BJ (cell line): ENCODE measurements at regions not wholly inside any gene's neighbourhood (a gene's known extent, or its start where the extent isn't known, plus 50 kb on each side); places are given as distances from the start of the nearest gene placed in this dataset.
"Not testable (repeated sequence)": the region's sequence is repeated elsewhere in the genome, so short reads cannot be mapped to it uniquely, and the experiment has no call there.

ENCODE experiments used
- CTCF ChIA-PET: fragments of 350-600 bp; formaldehyde crosslinking; extraction: SDS; loops from one replicate; lab custom pipeline; 2021; ENCODE audit warnings: antibody characterized with exemption, inconsistent platforms; lab: Yijun Ruan, JAX
- POLR2A ChIA-PET: fragments of 300-600 bp; sonication (Branson Sonifier 250); formaldehyde crosslinking; extraction: SDS; loops from one replicate; lab custom pipeline; 2021; ENCODE audit warnings: antibody characterized with exemption; lab: Charles Lee
- DNase-seq: peaks from one replicate; pipeline ENCODE4 v3.0.0-alpha.2; 2011; ENCODE audit warnings: low read depth
- H3K27me3 ChIP-seq: 2 replicates; pipeline ENCODE4 v1.6.0; 2011; ENCODE audit warnings: low read length; ENCODE audit not compliant: control insufficient read depth, insufficient read depth
- H3K36me3 ChIP-seq: 2 replicates; pipeline ENCODE4 v1.5.1; 2011; ENCODE audit warnings: low read length; ENCODE audit not compliant: control insufficient read depth, insufficient read depth
- H3K4me3 ChIP-seq: 2 replicates; pipeline ENCODE4 v1.5.1; 2011; ENCODE audit warnings: low read depth, mild to moderate bottlenecking, control low read depth, low read length
- CTCF ChIP-seq: IDR thresholded peaks from 2 replicates; pipeline ENCODE4 v1.5.1; 2011; ENCODE audit warnings: low read depth, mild to moderate bottlenecking, control low read depth, inconsistent platforms, low read length, moderate library complexity; ENCODE audit not compliant: insufficient read depth

- DNase-seq, result no peak
- CTCF ChIA-PET, result interaction anchor here (0.7 to 1.2 kb wide), 3 partner anchors 18 to 46 kb away, joined by 3 to 4 read pairs (median 3); no protein-coding TSS in a partner anchor
- POLR2A ChIA-PET, result no interaction called here
- H3K27me3 ChIP-seq, result no peaks in the 10 kb centered on the region
- no peak for TF ChIP-seq CTCF
- no peaks in the 10 kb centered on the region for H3K36me3 ChIP-seq
- no peak overlapping the region for H3K4me3 ChIP-seq
Measured at GRCh38 chr11:27230192-27230572, 132.8 kb downstream of the CCDC34 start.

GRCh38 chr11:27229511-27230191 lies 133.4 kb downstream of the CCDC34 start:
- no peaks in the 10 kb centered on the region for H3K27me3 ChIP-seq
- ChIA-PET POLR2A (no interaction called here), CTCF (interaction anchor here (0.7 to 1.2 kb wide), 3 partner anchors 17 to 46 kb away, joined by 3 to 4 read pairs (median 3); no protein-coding TSS in a partner anchor)
- DNase-seq, result peak; percentile 31
- no peaks in the 10 kb centered on the region for H3K36me3 ChIP-seq
- no peak overlapping the region for H3K4me3 ChIP-seq
- TF ChIP-seq CTCF, result no peak

GRCh38 chr11:27228906-27229290 lies 134.1 kb downstream of the CCDC34 start:
- ChIA-PET POLR2A (no interaction called here), CTCF (interaction anchor here (0.6 to 1.3 kb wide), 4 partner anchors 23 to 1752 kb away, joined by 3 to 5 read pairs (median 4); no protein-coding TSS in a partner anchor)
- Histone ChIP-seq H3K36me3 (no peaks in the 10 kb centered on the region), H3K4me3 (no peak overlapping the region), H3K27me3 (no peaks in the 10 kb centered on the region)
- no peak for DNase-seq
- TF ChIP-seq CTCF, result no peak

- Histone ChIP-seq H3K4me3 (no peak overlapping the region), H3K36me3 (no peaks in the 10 kb centered on the region), H3K27me3 (no peaks in the 10 kb centered on the region)
- TF ChIP-seq CTCF, result no peak
- ChIA-PET POLR2A (no interaction called here), CTCF (interaction anchor here (0.6 to 1.3 kb wide), 5 partner anchors 11 to 1753 kb away, joined by 3 to 5 read pairs (median 4); no protein-coding TSS in a partner anchor)
- DNase-seq, result no peak
Measured at GRCh38 chr11:27228232-27228905, 134.6 kb downstream of the CCDC34 start.

GRCh38 chr11:27227736-27228135 lies 135.3 kb downstream of the CCDC34 start:
- CTCF ChIA-PET, result interaction anchor here (0.9 kb wide), 1 partner anchor 11 kb away, joined by 3 read pairs; no protein-coding TSS in a partner anchor

GRCh38 chr11:27219487-27220039 lies 143.5 kb downstream of the CCDC34 start:
- CTCF ChIA-PET, result not testable (repeated sequence)

More at GRCh38 chr11:27227736-27228135, 135.3 kb downstream of the CCDC34 start:
- Histone ChIP-seq H3K27me3 (no peaks in the 10 kb centered on the region), H3K36me3 (no peaks in the 10 kb centered on the region), H3K4me3 (no peak overlapping the region)
- DNase-seq, result no peak
- no peak for TF ChIP-seq CTCF
- POLR2A ChIA-PET, result no interaction called here

More at GRCh38 chr11:27219487-27220039, 143.5 kb downstream of the CCDC34 start:
- H3K27me3 ChIP-seq, POLR2A ChIA-PET, DNase-seq, H3K4me3 ChIP-seq, H3K36me3 ChIP-seq: not testable (repeated sequence)
